Endothelial cell of umbilical vein (primary cell): ENCODE measurements at regions not wholly inside any gene's neighbourhood (a gene's known extent, or its start where the extent isn't known, plus 50 kb on each side); places are given as distances from the start of the nearest gene placed in this dataset.

Experiments
- CTCF ChIP-seq, 2 donors: IDR thresholded peaks; 1 replicate in 1 of 2; 2 replicates in 1 of 2; pipeline ENCODE4 v1.5.1; 2011; ENCODE audit warnings: low read length in 2 of 2, mild to moderate bottlenecking in 2 of 2, moderate library complexity in 2 of 2, control low read depth in 1 of 2, inconsistent platforms in 1 of 2, low read depth in 1 of 2; ENCODE audit not compliant: insufficient read depth in 1 of 2; ENCODE audit errors: extremely low read depth in 1 of 2
- GATA2 ChIP-seq: IDR thresholded peaks from 2 replicates; pipeline ENCODE4 v1.7.0; 2011; ENCODE audit warnings: low read depth, mild to moderate bottlenecking, moderate library complexity, mixed read lengths, low read length; ENCODE audit not compliant: insufficient read length, insufficient read depth
- MYC ChIP-seq: IDR thresholded peaks from one replicate; pipeline ENCODE4 v1.6.1; 2011; ENCODE audit warnings: mild to moderate bottlenecking, low read depth, low read length
- POLR2A ChIP-seq: IDR thresholded peaks from 2 replicates; pipeline ENCODE4 v1.6.1; 2012; ENCODE audit warnings: low read depth, mild to moderate bottlenecking, control low read depth, low read length
- POLR2AphosphoS5 ChIP-seq: IDR thresholded peaks from 2 replicates; pipeline ENCODE4 v1.6.1; 2012; ENCODE audit warnings: low read depth, mild to moderate bottlenecking, control low read depth, low read length, moderate library complexity; ENCODE audit not compliant: insufficient read depth

- TF ChIP-seq CTCF (IDR thresholded peaks at IDR 0.05; ENCODE audit: extremely low read depth in 1 of 2, insufficient read depth in 1 of 2, low read depth in 1 of 2, low read length in 2 of 2) (no peak), POLR2AphosphoS5 (no peak), MYC (no peak), POLR2A (no peak), GATA2 (no peak)
Measured at GRCh38 chr2:104406261-104406726, 447.6 kb upstream of the POU3F3 start.
